H1 (cell line): ENCODE measurements at regions not wholly inside any gene's neighbourhood (a gene's known extent, or its start where the extent isn't known, plus 50 kb on each side); places are given as distances from the start of the nearest gene placed in this dataset.

Experiments used
- CTCF ChIA-PET: fragments of 300-600 bp; sonication (Branson Sonifier 250); formaldehyde crosslinking; loops from one replicate; lab custom pipeline; 2021; ENCODE audit not compliant: partially characterized antibody; lab: Charles Lee
- POLR2A ChIA-PET: fragments of 300-600 bp; sonication (Branson Sonifier 250); formaldehyde crosslinking; loops from one replicate; lab custom pipeline; 2021; ENCODE audit warnings: inconsistent platforms; ENCODE audit not compliant: partially characterized antibody; lab: Charles Lee
- DNase-seq, 2 experiments: peaks; one replicate each; pipeline versions ENCODE4 v3.0.0 to v3.0.0-alpha.2; 2010 to 2022; ENCODE audit warnings: low spot score in 2 of 2, low read depth in 1 of 2, mixed read lengths in 1 of 2
- FAIRE-seq: peaks from 2 replicates; lab custom pipeline; 2011; peaks lifted over from hg19 to GRCh38; lab: Jason Lieb, UNC
- H2AFZ ChIP-seq: 2 replicates; pipeline ENCODE4 v1.8.1; 2012; ENCODE audit warnings: low read length, inconsistent platforms
- H2AK5ac ChIP-seq: 2 replicates; pipeline ENCODE4 v1.6.1; 2013; ENCODE audit warnings: low read depth, low read length
- H2BK120ac ChIP-seq: replicated peaks from 2 replicates; pipeline ENCODE3; 2013; ENCODE audit warnings: low read depth, low read length, inconsistent platforms
- H2BK12ac ChIP-seq: 2 replicates; pipeline ENCODE4 v1.6.1; 2013; ENCODE audit warnings: low read depth, low read length
- H2BK15ac ChIP-seq: 2 replicates; pipeline ENCODE4 v1.6.1; 2013; ENCODE audit warnings: low read length
- H2BK20ac ChIP-seq: 2 replicates; pipeline ENCODE4 v1.6.1; 2013; ENCODE audit warnings: low read length
- H2BK5ac ChIP-seq: 2 replicates; pipeline ENCODE4 v1.6.1; 2013; ENCODE audit warnings: low read depth, low read length
- H3K14ac ChIP-seq: 2 replicates; pipeline ENCODE4 v1.6.1; 2013; ENCODE audit warnings: inconsistent platforms; ENCODE audit not compliant: insufficient read length
- H3K18ac ChIP-seq: 2 replicates; pipeline ENCODE4 v1.6.1; 2013; ENCODE audit warnings: low read length; ENCODE audit errors: extremely low read depth
- H3K23ac ChIP-seq: 2 replicates; pipeline ENCODE4 v1.6.1; 2013; ENCODE audit warnings: inconsistent platforms; ENCODE audit not compliant: insufficient read length
- H3K23me2 ChIP-seq: 2 replicates; pipeline ENCODE4 v1.6.1; 2013; ENCODE audit warnings: low read depth, low read length
- H3K27ac ChIP-seq: 2 replicates; pipeline ENCODE4 v1.6.1; 2011; ENCODE audit warnings: low read depth, low read length, inconsistent platforms
- H3K27me3 ChIP-seq, 4 experiments: replicated peaks in 1 of 4; 1 replicate in 1 of 4; 2 replicates in 3 of 4; pipeline versions ENCODE4 v1.6.1 to v1.8.1; 2011 to 2013; ENCODE audit warnings: low read length in 3 of 4, mild to moderate bottlenecking in 3 of 4, inconsistent platforms in 2 of 4, mixed read lengths in 2 of 4, moderate library complexity in 1 of 4; ENCODE audit not compliant: control insufficient read depth in 3 of 4, insufficient read depth in 3 of 4; ENCODE audit errors: extremely low read depth in 1 of 4
- H3K36me3 ChIP-seq, 4 experiments: 2 replicates each; pipeline versions ENCODE4 v1.6.1 to v1.8.1; 2011 to 2013; ENCODE audit warnings: mild to moderate bottlenecking in 4 of 4, low read length in 3 of 4, moderate library complexity in 2 of 4, control low read depth in 1 of 4, inconsistent platforms in 1 of 4; ENCODE audit not compliant: insufficient read depth in 4 of 4, control insufficient read depth in 2 of 4
- H3K4ac ChIP-seq: replicated peaks from 2 replicates; pipeline ENCODE3; 2013; ENCODE audit warnings: low read length, low read depth, mixed read lengths, inconsistent platforms; ENCODE audit not compliant: insufficient read length
- H3K4me1 ChIP-seq, 4 experiments: replicated peaks in 1 of 4; 1 replicate in 1 of 4; 2 replicates in 3 of 4; pipeline versions ENCODE4 v1.6.1 to v1.8.1; 2011 to 2013; ENCODE audit warnings: low read length in 3 of 4, inconsistent platforms in 2 of 4, mixed read lengths in 1 of 4; ENCODE audit not compliant: insufficient read depth in 4 of 4, control insufficient read depth in 3 of 4
- H3K4me2 ChIP-seq, 2 experiments: 2 replicates each; pipeline versions ENCODE4 v1.6.1 to v1.8.1; 2011 to 2013; ENCODE audit warnings: low read depth in 2 of 2, low read length in 2 of 2, control low read depth in 1 of 2, inconsistent platforms in 1 of 2, mild to moderate bottlenecking in 1 of 2; ENCODE audit not compliant: insufficient read depth in 1 of 2
- H3K4me3 ChIP-seq, 4 experiments: fragments of 200-600, 300-600 bp in 1 of 4; sonication (generic), shearing (Covaris generic), sonication (Bioruptor Twin) in 1 of 4; 2 replicates each; pipeline versions ENCODE4 v1.5.1 to v1.8.1; 2011 to 2016; ENCODE audit warnings: low read length in 4 of 4, low read depth in 3 of 4, control low read depth in 2 of 4, inconsistent platforms in 2 of 4, mild to moderate bottlenecking in 2 of 4, mixed read lengths in 1 of 4, moderate library complexity in 1 of 4; ENCODE audit not compliant: insufficient read depth in 2 of 4; ENCODE audit errors: extremely low read depth in 1 of 4
- H3K56ac ChIP-seq: replicated peaks from 2 replicates; pipeline ENCODE3; 2013; ENCODE audit warnings: low read depth, mild to moderate bottlenecking, mixed read lengths, low read length, inconsistent platforms; ENCODE audit not compliant: insufficient read length
- H3K79me1 ChIP-seq: 2 replicates; pipeline ENCODE4 v1.6.1; 2013; ENCODE audit warnings: low read depth, low read length, control low read depth
- H3K79me2 ChIP-seq, 2 experiments: 2 replicates each; pipeline versions ENCODE4 v1.6.1 to v1.8.1; 2012 to 2013; ENCODE audit warnings: low read length in 2 of 2, mild to moderate bottlenecking in 2 of 2, inconsistent platforms in 1 of 2; ENCODE audit not compliant: insufficient read depth in 2 of 2, control insufficient read depth in 1 of 2
- H3K9ac ChIP-seq, 4 experiments: replicated peaks in 1 of 4; 1 replicate in 1 of 4; 2 replicates in 3 of 4; pipeline versions ENCODE4 v1.6.1 to v1.8.1; 2011 to 2013; ENCODE audit warnings: low read depth in 3 of 4, low read length in 3 of 4, control low read depth in 2 of 4, mild to moderate bottlenecking in 2 of 4, moderate library complexity in 2 of 4, inconsistent platforms in 1 of 4; ENCODE audit errors: extremely low read depth in 1 of 4
- H3K9me3 ChIP-seq, 2 experiments: 2 replicates each; pipeline versions ENCODE4 v1.6.1 to v1.8.1; 2012 to 2013; ENCODE audit warnings: mild to moderate bottlenecking in 2 of 2, moderate library complexity in 2 of 2, control low read depth in 1 of 2, inconsistent platforms in 1 of 2, low read depth in 1 of 2, low read length in 1 of 2, mixed read lengths in 1 of 2; ENCODE audit not compliant: insufficient read depth in 2 of 2
- H4K20me1 ChIP-seq, 2 experiments: replicated peaks in 1 of 2; 2 replicates each; pipeline versions ENCODE3 to v1.8.1; 2011 to 2013; ENCODE audit warnings: inconsistent platforms in 2 of 2, low read length in 2 of 2, mild to moderate bottlenecking in 1 of 2; ENCODE audit not compliant: insufficient read depth in 2 of 2, control insufficient read depth in 1 of 2
- H4K5ac ChIP-seq: 2 replicates; pipeline ENCODE4 v1.6.1; 2013; ENCODE audit warnings: low read length, low read depth, mixed read lengths, inconsistent platforms; ENCODE audit not compliant: insufficient read length
- H4K8ac ChIP-seq: 2 replicates; pipeline ENCODE4 v1.8.0; 2013; ENCODE audit warnings: mild to moderate bottlenecking, moderate library complexity, low read length, inconsistent platforms; ENCODE audit not compliant: insufficient read depth; ENCODE audit errors: extremely low read depth
- H4K91ac ChIP-seq: replicated peaks from 2 replicates; pipeline ENCODE3; 2013; ENCODE audit warnings: low read length, mixed read lengths, inconsistent platforms; ENCODE audit not compliant: insufficient read length
- CTBP2 ChIP-seq: IDR thresholded peaks from 2 replicates; pipeline ENCODE4 v1.7.0; 2011; ENCODE audit warnings: borderline replicate concordance, mild to moderate bottlenecking, moderate library complexity, mixed read lengths, low read length; ENCODE audit not compliant: insufficient read depth, insufficient read length
- JUND ChIP-seq: IDR thresholded peaks from 2 replicates; pipeline ENCODE4 v1.6.1; 2011; ENCODE audit warnings: mild to moderate bottlenecking, improper control_type of control experiment, low read length
- SP2 ChIP-seq: IDR thresholded peaks from 2 replicates; pipeline ENCODE4 v1.6.1; 2012; ENCODE audit warnings: mild to moderate bottlenecking, low read length, inconsistent platforms
- WGBS, 2 experiments: shearing (Covaris generic) in 1 of 2; methylation state at CpG; one replicate each; pipeline versions ENCODE4 v1.1.6 to v1.1.7; 2013 to 2015; ENCODE audit warnings: low lambda C conversion rate in 2 of 2, mixed read lengths in 2 of 2, inconsistent platforms in 1 of 2, low coverage in 1 of 2, missing lambda C conversion rate in 1 of 2; ENCODE audit not compliant: insufficient replicate concordance in 2 of 2, insufficient coverage in 1 of 2, insufficient read length in 1 of 2; ENCODE audit errors: extremely low coverage in 1 of 2, missing lambda C conversion rate in 1 of 2; 5-methylcytosine and 5-hydroxymethylcytosine counted together

DNA sequence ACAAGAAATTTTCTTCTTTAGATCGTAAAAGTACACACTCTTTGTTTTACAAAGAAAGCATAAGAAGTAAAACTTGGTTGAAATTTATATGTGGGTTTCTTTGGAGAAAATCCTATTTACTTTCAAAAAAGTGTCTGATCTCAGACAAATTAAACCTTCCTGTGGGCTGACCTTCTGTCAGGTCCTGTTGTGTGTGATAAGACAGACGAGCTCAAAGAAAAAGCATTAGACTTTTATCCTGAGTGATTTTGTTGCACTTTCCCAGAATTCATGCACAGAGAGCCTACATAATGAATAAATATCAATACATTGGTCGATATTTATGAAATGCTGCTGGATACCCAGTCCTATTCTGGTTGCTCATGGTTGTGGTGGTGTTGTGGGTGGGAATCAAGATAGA, 302.1 kb upstream of the SYNCRIP start:
- no peak for FAIRE-seq
- no peaks in the 10 kb centered on the region for H3K79me1 ChIP-seq
- H3K36me3 ChIP-seq, result no peaks in the 10 kb centered on the region
- no peak overlapping the region for H3K4me2 ChIP-seq
- no peak overlapping the region for H2BK5ac ChIP-seq
- TF ChIP-seq CTBP2 (no peak), SP2 (no peak), JUND (no peak)
- H3K27ac ChIP-seq, result no peak overlapping the region
- POLR2A ChIA-PET, result no interaction called here
- H2AFZ ChIP-seq, result no peak overlapping the region
- no peaks in the 10 kb centered on the region for H3K4me1 ChIP-seq
- H3K56ac ChIP-seq, result no peak overlapping the region
- H3K9ac ChIP-seq, result no peak overlapping the region
- H2BK120ac ChIP-seq, result no peak overlapping the region
- H3K4ac ChIP-seq, result no peak overlapping the region
- H3K14ac ChIP-seq, result no peak overlapping the region
- H3K4me3 ChIP-seq, result no peak overlapping the region
- H3K23ac ChIP-seq, result no peak overlapping the region
- no peaks in the 10 kb centered on the region for H4K20me1 ChIP-seq
- no peaks in the 10 kb centered on the region for H3K79me2 ChIP-seq
- H2AK5ac ChIP-seq, result no peak overlapping the region
- WGBS, 2 experiments, result 79% methylated on average over 3 of the region's 3 CpGs; no CpG with 5 or more reads in 1 of the 2 experiments
- CTCF ChIA-PET, result no interaction called here
- H4K8ac ChIP-seq, result no peak overlapping the region
- H3K9me3 ChIP-seq, result peaks cover 0 to 9% of the 10 kb centered on the region in 2 experiments; a peak in 1 of 4 replicates
- H3K23me2 ChIP-seq, result no peaks in the 10 kb centered on the region
- H3K18ac ChIP-seq, result no peak overlapping the region
- H2BK12ac ChIP-seq, result no peak overlapping the region
- DNase-seq, result no peak
- no peak overlapping the region for H2BK15ac ChIP-seq
- no peaks in the 10 kb centered on the region for H3K27me3 ChIP-seq
- H4K91ac ChIP-seq, result no peak overlapping the region
- no peak overlapping the region for H2BK20ac ChIP-seq
- no peak overlapping the region for H4K5ac ChIP-seq
